ENCODE measurements at regions not wholly inside any gene's neighbourhood (a gene's known extent, or its start where the extent isn't known, plus 50 kb on each side); places are given as distances from the start of the nearest gene placed in this dataset.
"Not testable (repeated sequence)": the region's sequence is repeated elsewhere in the genome, so short reads cannot be mapped to it uniquely, and the experiment has no call there.

GRCh38 chr18:78810706-78811105 is 168.9 kb upstream of the SALL3 start:
- no peak for DNase-seq

GRCh38 chr18:78812067-78812466 is 167.6 kb upstream of the SALL3 start:
- no peak for DNase-seq

GRCh38 chr18:78813156-78813555 is 166.5 kb upstream of the SALL3 start:
- no peak for DNase-seq

- no peak for DNase-seq
Observed at GRCh38 chr18:78813936-78814710, 165.5 kb upstream of the SALL3 start.

GRCh38 chr18:78814766-78815165 is 164.9 kb upstream of the SALL3 start:
- no peak for DNase-seq

GRCh38 chr18:78816114-78816513 is 163.5 kb upstream of the SALL3 start:
- DNase-seq, result no peak

- no peak for DNase-seq
Observed at GRCh38 chr18:78816916-78817315, 162.7 kb upstream of the SALL3 start.

- DNase-seq, result no peak
Observed at GRCh38 chr18:78818495-78818894, 161.1 kb upstream of the SALL3 start.

- DNase-seq, result no peak
Observed at GRCh38 chr18:78818961-78819360, 160.7 kb upstream of the SALL3 start.

GRCh38 chr18:78820161-78820834 is 159.3 kb upstream of the SALL3 start:
- no peak for DNase-seq

- no peak for DNase-seq
Observed at GRCh38 chr18:78821396-78821795, 158.2 kb upstream of the SALL3 start.

GRCh38 chr18:78822171-78822948 is 157.3 kb upstream of the SALL3 start:
- no peak for DNase-seq

- DNase-seq, result no peak
Observed at GRCh38 chr18:78822949-78823285, 156.7 kb upstream of the SALL3 start.

- DNase-seq, result no peak
Observed at GRCh38 chr18:78825168-78825567, 154.4 kb upstream of the SALL3 start.

GRCh38 chr18:78826631-78827030 is 153.0 kb upstream of the SALL3 start:
- DNase-seq, result no peak

- DNase-seq, result no peak
Observed at GRCh38 chr18:78827141-78827540, 152.5 kb upstream of the SALL3 start.

- DNase-seq, result no peak
Observed at GRCh38 chr18:78828131-78828530, 151.5 kb upstream of the SALL3 start.

GRCh38 chr18:78829026-78829425 is 150.6 kb upstream of the SALL3 start:
- not testable (repeated sequence) for DNase-seq

GRCh38 chr18:78830161-78830560 is 149.5 kb upstream of the SALL3 start:
- no peak for DNase-seq

GRCh38 chr18:78830826-78831225 is 148.8 kb upstream of the SALL3 start:
- no peak for DNase-seq

GRCh38 chr18:78831603-78832002 is 148.0 kb upstream of the SALL3 start:
- no peak for DNase-seq

- DNase-seq, result no peak
Observed at GRCh38 chr18:78833833-78834232, 145.8 kb upstream of the SALL3 start.

- no peak for DNase-seq
Observed at GRCh38 chr18:78836838-78837237, 142.8 kb upstream of the SALL3 start.

- no peak for DNase-seq
Observed at GRCh38 chr18:78837754-78838153, 141.9 kb upstream of the SALL3 start.

Data from suppressor macrophage treated with lipopolysaccharide for 4 hours (primary cell).